Tibial artery (tissue), 4 donors: ENCODE measurements at regions not wholly inside any gene's neighbourhood (a gene's known extent, or its start where the extent isn't known, plus 50 kb on each side); places are given as distances from the start of the nearest gene placed in this dataset.

Experiments used
- DNase-seq, 2 donors: peaks; one replicate each; pipeline ENCODE4 v3.0.0-alpha.2; 2019
- H3K27ac ChIP-seq, 2 donors: fragments of 200-600 bp; sonication (generic) in 1 of 2; 1 replicate in 1 of 2; 2 replicates in 1 of 2; pipeline ENCODE4 v1.5.1; 2018 to 2019; ENCODE audit warnings: mild to moderate bottlenecking in 1 of 2
- H3K27me3 ChIP-seq, 2 donors: fragments of 200-600 bp; sonication (generic) in 1 of 2; one replicate each; pipeline versions ENCODE4 v1.5.1 to v1.6.0; 2016 to 2019
- H3K36me3 ChIP-seq, 3 donors: fragments of 200-600 bp; sonication (generic) in 2 of 3; one replicate each; pipeline ENCODE4 v1.5.1; 2016 to 2019; ENCODE audit warnings: mild to moderate bottlenecking in 2 of 3
- H3K4me1 ChIP-seq, 4 donors: fragments of 200-600 bp; sonication (generic) in 2 of 4; 1 replicate in 3 of 4; 2 replicates in 1 of 4; pipeline ENCODE4 v1.5.1; 2016 to 2019
- H3K4me3 ChIP-seq, 2 donors: fragments of 200-600 bp; sonication (generic) in 1 of 2; 1 replicate in 1 of 2; 2 replicates in 1 of 2; pipeline ENCODE4 v1.5.1; 2018 to 2019; ENCODE audit warnings: mild to moderate bottlenecking in 2 of 2
- H3K9me3 ChIP-seq, 3 donors: fragments of 200-600 bp; sonication (generic) in 1 of 3; one replicate each; pipeline ENCODE4 v1.5.1; 2016 to 2019
- intact Hi-C: fragments of 100-400 bp; cut with DNase I; formaldehyde crosslinking; loops from one replicate; pipeline ENCODE4 v1.15.0; 2023; ENCODE audit warnings: low total_unique reads
- TF ChIP-seq, protein P1 (sequence below), 2 experiments: fragments of 200-600 bp in 1 of 2; fragments of 450-650 bp in 1 of 2; IDR thresholded peaks; one replicate each; pipeline ENCODE4 v1.5.1; 2017 to 2019; ENCODE audit warnings: antibody characterized with exemption in 2 of 2, mild to moderate bottlenecking in 1 of 2, moderate library complexity in 1 of 2

GRCh38 chr2:45289997-45290709, 280.9 kb upstream of the SIX2 start:
- H3K27me3 ChIP-seq, result no peaks in the 10 kb centered on the region
- no peak overlapping the region for H3K4me3 ChIP-seq
- intact Hi-C loops, result loop anchor here (10.0 kb wide), 1 partner anchor 135 kb away; no protein-coding TSS in a partner anchor
- H3K36me3 ChIP-seq, result no peaks in the 10 kb centered on the region
- no peak overlapping the region for H3K27ac ChIP-seq
- peaks cover 0 to 20% (median 7%) of the 10 kb centered on the region in 4 donors for H3K4me1 ChIP-seq
- TF ChIP-seq, protein P1, sequence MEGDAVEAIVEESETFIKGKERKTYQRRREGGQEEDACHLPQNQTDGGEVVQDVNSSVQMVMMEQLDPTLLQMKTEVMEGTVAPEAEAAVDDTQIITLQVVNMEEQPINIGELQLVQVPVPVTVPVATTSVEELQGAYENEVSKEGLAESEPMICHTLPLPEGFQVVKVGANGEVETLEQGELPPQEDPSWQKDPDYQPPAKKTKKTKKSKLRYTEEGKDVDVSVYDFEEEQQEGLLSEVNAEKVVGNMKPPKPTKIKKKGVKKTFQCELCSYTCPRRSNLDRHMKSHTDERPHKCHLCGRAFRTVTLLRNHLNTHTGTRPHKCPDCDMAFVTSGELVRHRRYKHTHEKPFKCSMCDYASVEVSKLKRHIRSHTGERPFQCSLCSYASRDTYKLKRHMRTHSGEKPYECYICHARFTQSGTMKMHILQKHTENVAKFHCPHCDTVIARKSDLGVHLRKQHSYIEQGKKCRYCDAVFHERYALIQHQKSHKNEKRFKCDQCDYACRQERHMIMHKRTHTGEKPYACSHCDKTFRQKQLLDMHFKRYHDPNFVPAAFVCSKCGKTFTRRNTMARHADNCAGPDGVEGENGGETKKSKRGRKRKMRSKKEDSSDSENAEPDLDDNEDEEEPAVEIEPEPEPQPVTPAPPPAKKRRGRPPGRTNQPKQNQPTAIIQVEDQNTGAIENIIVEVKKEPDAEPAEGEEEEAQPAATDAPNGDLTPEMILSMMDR (IDR thresholded peaks at IDR 0.05), result no peak
- no peak for DNase-seq
- H3K9me3 ChIP-seq, result no peaks in the 10 kb centered on the region

- TF ChIP-seq, protein P1 (IDR thresholded peaks at IDR 0.05), result no peak
- H3K36me3 ChIP-seq, result no peaks in the 10 kb centered on the region
- no peaks in the 10 kb centered on the region for H3K9me3 ChIP-seq
- no peak overlapping the region for H3K27ac ChIP-seq
- DNase-seq, result no peak
- intact Hi-C loops, result loop anchor here (10.0 kb wide), 1 partner anchor 136 kb away; no protein-coding TSS in a partner anchor
- no peaks in the 10 kb centered on the region for H3K27me3 ChIP-seq
- peaks cover 0 to 21% (median 6%) of the 10 kb centered on the region in 4 donors for H3K4me1 ChIP-seq
- no peak overlapping the region for H3K4me3 ChIP-seq
These were observed 279.5 kb upstream of the SIX2 start for GRCh38 chr2:45288532-45289417.

DNA sequence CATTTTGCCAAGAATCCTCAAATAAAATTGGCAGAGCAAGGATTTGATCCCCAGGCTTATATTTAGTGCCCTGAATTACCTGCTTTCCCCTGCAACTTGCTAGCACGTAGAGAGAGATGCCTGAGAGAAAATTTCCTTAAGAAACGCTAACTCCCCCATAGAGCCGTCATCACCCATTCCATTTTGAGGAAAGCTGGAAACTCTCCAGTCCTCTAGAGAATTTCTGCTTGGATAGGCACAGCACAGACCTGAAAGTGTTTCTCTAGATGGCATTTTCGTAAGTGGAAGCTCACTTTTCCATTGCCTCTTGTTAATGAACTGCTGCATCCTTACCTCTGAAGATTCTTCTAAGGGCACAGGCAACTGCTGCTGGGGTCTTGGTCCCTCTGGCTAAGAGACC, 277.8 kb upstream of the SIX2 start:
- intact Hi-C loops, result loop anchor here (10.0 kb wide), 1 partner anchor 138 kb away; no protein-coding TSS in a partner anchor
- H3K27ac ChIP-seq, result peak overlapping the region in 1 of 2 donors; percentile 38
- peaks cover 0 to 34% (median 17%) of the 10 kb centered on the region in 4 donors for H3K4me1 ChIP-seq
- DNase-seq, result peak in 1 of 2 donors; percentile 12
- H3K4me3 ChIP-seq, result no peak overlapping the region
- no peaks in the 10 kb centered on the region for H3K36me3 ChIP-seq
- no peaks in the 10 kb centered on the region for H3K9me3 ChIP-seq
- TF ChIP-seq, protein P1 (IDR thresholded peaks at IDR 0.05), result no peak
- no peaks in the 10 kb centered on the region for H3K27me3 ChIP-seq

DNA sequence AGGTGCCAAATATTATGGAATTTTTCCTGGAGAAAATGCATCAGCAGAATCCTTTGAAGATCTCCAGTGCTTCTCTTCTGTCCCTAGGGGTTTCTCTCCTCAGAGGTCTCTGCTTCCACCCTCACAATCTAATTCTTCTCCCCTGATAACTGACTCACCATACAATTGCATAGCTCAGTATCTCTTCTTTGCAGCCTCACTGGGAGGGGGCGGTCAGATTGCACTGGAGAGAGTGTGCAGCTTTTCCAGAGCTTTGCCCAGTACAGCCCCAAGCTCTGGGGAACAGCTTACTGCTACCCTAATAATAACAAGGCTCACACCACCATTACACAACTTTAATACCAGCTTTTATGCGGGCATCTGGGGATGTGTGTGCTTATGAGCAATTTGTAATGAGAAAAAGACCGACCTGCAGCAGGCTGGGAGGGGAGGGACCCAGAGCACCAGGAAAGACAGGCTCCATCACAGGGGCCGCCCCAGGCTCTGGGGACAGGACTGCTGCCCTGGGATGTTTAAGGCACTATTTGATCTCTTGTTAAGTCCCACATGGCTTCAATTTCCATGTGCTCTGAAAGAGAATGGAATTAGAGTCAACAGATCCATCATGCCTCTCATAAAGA, 276.6 kb upstream of the SIX2 start:
- Histone ChIP-seq H3K27me3 (no peaks in the 10 kb centered on the region), H3K27ac (no peak overlapping the region), H3K4me3 (no peak overlapping the region), H3K36me3 (no peaks in the 10 kb centered on the region), H3K4me1 (peaks cover 0 to 34% (median 17%) of the 10 kb centered on the region in 4 donors), H3K9me3 (no peaks in the 10 kb centered on the region)
- intact Hi-C loops, result loop anchor here (10.0 kb wide), 1 partner anchor 139 kb away; no protein-coding TSS in a partner anchor
- peak in 1 of 2 donors; percentile 24 for DNase-seq
- TF ChIP-seq, protein P1 (IDR thresholded peaks at IDR 0.05), result no peak

DNA sequence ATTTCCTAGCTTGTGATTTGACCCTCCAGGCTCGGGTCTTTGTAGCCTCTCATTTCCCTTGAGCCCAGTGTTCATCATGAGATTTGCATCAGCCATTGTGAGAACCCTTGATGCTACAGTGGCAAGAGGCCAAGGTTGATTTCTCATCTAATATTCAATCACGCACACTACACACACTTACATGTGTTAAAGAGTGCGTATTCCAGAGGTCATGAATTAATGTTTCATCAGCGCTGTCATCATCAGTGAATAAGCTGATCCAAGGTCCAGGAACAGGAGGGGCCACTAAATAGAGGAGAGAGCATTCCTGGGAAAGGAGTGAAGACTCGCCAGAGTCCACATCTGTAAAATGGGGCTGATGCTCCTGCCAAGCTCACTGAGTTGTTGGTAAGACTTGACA, 276.1 kb upstream of the SIX2 start:
- Histone ChIP-seq H3K4me1 (peaks cover 0 to 34% (median 17%) of the 10 kb centered on the region in 4 donors), H3K36me3 (no peaks in the 10 kb centered on the region), H3K9me3 (no peaks in the 10 kb centered on the region), H3K4me3 (no peak overlapping the region), H3K27me3 (no peaks in the 10 kb centered on the region), H3K27ac (peak overlapping the region in 1 of 2 donors; percentile 72)
- DNase-seq, result peak in 1 of 2 donors; percentile 34
- intact Hi-C loops, result loop anchor here (10.0 kb wide), 1 partner anchor 139 kb away; no protein-coding TSS in a partner anchor
- TF ChIP-seq, protein P1 (IDR thresholded peaks at IDR 0.05), result no peak
